ENCODE measurements at regions not wholly inside any gene's neighbourhood (a gene's known extent, or its start where the extent isn't known, plus 50 kb on each side); places are given as distances from the start of the nearest gene placed in this dataset.

- no peak for DNase-seq (ENCODE audit: low spot score)
Observed at GRCh38 chr3:182462152-182462551, 331.2 kb upstream of the ATP11B start.

DNA sequence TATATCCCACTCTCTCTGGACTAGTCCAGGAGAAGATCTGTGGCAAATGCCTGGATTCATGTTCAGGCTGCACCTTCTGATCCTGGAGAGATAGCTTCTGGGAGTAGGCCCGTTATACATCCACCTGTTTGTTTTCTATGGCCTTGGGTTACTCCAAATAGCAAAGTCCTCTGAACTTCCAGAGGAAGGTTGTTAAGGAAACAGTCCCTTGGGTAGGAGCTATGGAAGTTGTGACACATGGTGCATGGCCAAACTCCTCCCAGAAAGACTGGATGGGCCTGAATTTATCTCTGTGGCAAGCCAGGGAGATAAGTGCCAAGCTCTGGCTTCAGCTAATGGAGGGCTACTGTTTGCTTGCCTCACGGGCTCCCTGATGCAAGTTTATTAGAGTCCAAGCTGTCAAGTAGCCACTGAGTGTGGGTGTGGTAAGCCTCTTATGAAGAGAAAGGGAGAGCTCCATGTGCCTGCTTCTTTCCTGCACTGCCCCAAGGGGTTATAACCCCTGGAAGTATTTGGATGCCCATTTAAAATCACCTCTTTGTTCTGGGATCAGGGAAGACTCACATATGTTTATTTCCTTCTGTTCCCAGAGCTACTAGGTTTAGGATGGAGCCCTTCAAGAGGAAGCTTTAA is 328.7 kb upstream of the ATP11B start:
- no peak for DNase-seq (ENCODE audit: low spot score)

- no peak for DNase-seq (ENCODE audit: low spot score)
Observed at GRCh38 chr3:182465301-182466185, 327.8 kb upstream of the ATP11B start.

DNA sequence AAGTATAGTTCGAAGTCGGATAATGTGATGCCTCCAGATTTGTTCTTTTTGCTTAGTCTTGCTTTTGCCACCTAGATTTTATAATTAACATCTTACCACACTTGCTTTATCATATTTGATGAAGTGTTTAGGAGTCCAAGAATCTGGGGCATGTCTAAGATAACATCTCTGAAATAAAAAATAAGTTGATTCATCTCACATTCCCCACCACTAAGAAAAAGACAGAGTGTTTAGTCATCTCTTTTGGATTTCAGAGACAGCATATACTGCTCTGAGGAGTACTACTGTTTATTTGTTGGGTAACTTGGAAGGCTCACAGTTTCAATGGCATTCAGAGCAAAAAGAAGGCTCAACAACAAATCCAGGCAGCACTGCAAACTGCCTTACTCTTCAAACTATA is 324.2 kb upstream of the ATP11B start:
- no peak for DNase-seq (ENCODE audit: low spot score)

DNA sequence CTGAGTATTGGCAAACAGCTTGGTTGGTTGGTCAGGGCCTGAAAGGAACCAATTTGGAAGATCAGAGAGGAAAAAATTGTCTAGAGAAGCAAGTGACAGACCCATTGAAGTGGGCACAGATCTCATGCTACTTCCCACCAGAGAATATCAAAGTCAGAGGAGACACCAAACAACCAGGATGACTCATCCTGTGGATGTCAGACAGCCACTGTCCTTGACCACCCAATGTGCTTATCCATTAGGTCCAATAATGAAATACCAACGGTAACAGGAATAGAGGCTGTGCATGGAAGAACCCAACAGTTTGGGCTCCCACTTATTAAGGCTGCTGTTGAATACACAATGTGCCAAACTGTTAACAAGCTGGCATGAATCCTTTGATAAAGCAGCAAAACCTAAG is 323.1 kb upstream of the ATP11B start:
- no peak for DNase-seq (ENCODE audit: low spot score)

DNA sequence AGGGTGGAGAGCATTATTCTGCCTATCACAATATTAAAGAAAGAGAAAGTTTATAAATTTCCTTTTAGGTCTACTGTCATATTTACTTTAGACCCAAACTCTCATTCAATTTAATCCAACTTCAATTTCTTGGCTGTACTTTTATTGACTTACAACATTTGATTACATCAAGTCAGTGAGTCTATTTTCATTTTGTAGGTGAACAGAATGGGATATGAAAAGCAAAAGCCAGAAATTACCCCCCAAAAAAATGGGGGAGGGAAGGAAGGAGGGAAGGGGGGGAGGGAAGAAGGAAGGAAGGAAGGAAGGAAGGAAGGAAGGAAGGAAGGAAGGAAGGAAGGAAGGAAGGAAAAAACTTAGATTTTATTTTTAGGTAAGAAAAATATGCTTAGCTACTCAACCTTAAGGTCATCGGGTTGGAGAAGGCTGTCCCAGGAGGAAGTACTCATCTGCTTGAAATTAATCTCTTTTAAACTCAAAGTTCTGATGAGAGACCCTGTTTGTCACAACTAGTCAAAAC is 320.1 kb upstream of the ATP11B start:
- DNase-seq (ENCODE audit: low spot score) = no peak

- no peak for DNase-seq (ENCODE audit: low spot score)
Observed at GRCh38 chr3:182478369-182478768, 314.9 kb upstream of the ATP11B start.

- no peak for DNase-seq (ENCODE audit: low spot score)
Observed at GRCh38 chr3:182479419-182480336, 313.6 kb upstream of the ATP11B start.

GRCh38 chr3:182482705-182483104 is 310.6 kb upstream of the ATP11B start:
- no peak for DNase-seq (ENCODE audit: low spot score)

DNA sequence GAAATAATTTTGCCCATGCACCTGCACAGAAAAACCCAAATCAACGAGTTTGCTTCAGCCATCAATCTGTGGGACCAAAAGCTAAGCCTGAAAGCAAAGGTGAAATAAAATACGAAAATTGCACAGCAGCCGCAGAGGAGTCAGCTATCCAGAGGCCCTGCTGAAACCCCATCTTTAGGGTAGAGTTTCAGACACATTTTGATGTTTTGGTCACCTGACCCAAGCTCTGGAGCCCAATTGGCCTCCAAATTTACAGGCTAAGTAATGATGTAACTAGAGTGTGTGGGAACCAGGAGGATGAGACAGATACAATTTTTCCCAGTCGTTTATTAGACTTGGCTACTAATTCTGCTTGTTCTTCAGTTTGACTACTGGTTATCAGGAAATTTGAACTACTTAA is 308.6 kb upstream of the ATP11B start:
- DNase-seq (ENCODE audit: low spot score) = no peak

- no peak for DNase-seq (ENCODE audit: low spot score)
Observed at GRCh38 chr3:182485301-182485700, 308.0 kb upstream of the ATP11B start.

- DNase-seq (ENCODE audit: low spot score) = no peak
Observed at GRCh38 chr3:182486463-182486862, 306.8 kb upstream of the ATP11B start.

- peak; percentile 36 for DNase-seq (ENCODE audit: low spot score)
Observed at GRCh38 chr3:182487143-182487542, 306.2 kb upstream of the ATP11B start.

DNA sequence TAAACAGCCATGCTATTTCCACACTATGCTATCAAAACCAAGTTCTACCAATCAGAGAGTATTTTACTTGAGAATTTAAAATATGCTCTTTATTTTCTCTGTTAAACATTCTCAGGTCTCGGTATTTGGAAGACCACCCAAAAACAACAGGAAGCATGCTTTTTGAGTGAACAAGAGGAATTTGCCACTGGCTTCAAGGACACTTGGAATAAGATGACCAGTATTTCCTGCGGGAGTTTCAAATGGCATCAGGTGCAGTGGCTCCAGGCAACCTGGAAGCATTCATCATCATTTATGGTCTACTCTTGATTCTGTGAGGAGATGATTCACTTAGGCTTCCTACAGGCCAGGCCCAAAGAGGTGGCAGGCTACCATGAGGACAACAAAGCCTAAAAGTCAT is 305.7 kb upstream of the ATP11B start:
- DNase-seq (ENCODE audit: low spot score) = no peak

DNA sequence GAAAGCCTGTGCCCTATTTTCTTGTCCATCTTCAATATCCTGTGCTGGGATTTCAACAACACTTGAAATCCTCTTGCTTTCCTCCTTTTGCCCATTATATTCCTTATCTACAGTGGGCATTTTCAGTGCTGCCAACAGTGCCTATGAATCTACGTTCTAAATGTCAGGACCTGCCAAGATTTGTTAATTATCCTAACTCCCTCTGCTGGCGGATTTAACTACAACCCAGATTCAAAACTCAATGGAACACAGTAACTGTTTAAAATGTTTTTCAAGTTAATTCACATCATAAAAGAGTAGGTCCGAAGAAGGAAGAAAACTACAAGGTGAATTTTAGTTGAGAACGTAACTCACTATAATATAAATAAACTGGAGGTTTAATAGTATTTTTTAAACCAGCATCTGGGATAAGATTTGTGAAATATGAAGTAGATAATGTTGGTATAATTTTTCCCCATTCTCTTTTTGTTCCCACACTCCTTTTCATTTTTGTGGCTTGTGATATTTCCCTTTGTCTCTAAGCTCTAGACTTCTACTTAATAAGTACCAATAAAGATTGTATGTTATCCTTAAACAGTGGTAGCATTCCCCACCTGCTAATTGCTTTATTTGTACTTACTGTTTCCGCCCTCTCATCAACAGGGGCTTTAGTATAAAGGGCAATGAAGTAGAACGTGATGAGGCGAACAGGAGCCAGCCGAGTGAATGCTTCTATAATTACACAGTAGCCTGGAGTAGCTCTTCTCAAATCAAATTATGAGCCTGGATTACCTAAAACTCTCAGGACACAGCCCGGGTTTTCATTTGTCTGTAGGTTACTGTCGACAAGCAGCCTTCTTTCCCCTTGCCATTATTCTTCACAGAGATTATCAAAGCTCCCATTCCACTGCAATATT is 302.5 kb upstream of the ATP11B start:
- peak; percentile 78 for DNase-seq (ENCODE audit: low spot score)

- no peak for DNase-seq (ENCODE audit: low spot score)
Observed at GRCh38 chr3:182491577-182491976, 301.7 kb upstream of the ATP11B start.

DNA sequence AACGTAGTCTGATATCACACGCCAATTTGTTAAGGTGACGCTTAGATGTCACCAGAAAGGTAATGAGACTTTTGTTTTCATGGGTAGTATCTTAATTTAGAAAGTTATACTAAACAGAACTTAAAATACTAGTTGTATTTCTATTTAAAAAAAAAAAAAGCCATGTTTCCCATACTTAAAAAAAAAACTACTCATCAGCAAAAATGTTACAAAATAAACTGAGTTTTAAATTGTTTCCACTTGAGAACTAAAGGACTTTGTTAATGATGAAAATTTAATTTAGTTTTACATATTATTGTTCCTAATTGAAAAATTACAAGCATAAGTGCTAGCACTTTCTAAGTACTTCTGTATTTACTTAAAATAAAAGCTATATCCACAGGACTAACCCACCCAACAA is 300.8 kb upstream of the ATP11B start:
- no peak for DNase-seq (ENCODE audit: low spot score)

- DNase-seq (ENCODE audit: low spot score) = peak; percentile 34
Observed at GRCh38 chr3:182500289-182500688, 293.0 kb upstream of the ATP11B start.

GRCh38 chr3:182501856-182502255 is 291.4 kb upstream of the ATP11B start:
- peak; percentile 30 for DNase-seq (ENCODE audit: low spot score)

DNA sequence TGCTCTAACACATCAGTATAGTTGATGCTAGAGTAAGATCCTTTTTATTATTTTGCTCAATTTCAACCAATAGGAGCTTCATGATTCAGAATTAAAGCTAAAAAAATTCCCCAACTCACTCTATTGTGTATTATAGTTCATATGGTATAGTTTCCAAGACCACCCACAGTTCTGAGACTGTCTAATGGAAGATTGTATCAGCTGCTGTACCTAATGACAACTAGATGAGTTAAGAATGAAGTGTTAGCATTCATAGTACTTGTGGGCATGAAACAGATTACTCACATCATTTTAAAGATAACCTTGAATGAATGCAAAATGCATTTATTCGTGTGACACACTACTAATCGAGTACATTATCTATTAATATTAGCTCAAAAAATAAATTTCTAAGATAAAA is 289.9 kb upstream of the ATP11B start:
- no peak for DNase-seq (ENCODE audit: low spot score)

All from Ammon's horn (tissue), 1 donor.